SK-N-SH (cell line): ENCODE measurements at regions not wholly inside any gene's neighbourhood (a gene's known extent, or its start where the extent isn't known, plus 50 kb on each side); places are given as distances from the start of the nearest gene placed in this dataset.

Experiments used
- CTCF ChIA-PET: fragments of 300-600, 350-600 bp; formaldehyde crosslinking; extraction: SDS; loops from one replicate; lab custom pipeline; 2021; lab: Yijun Ruan, JAX
- POLR2A ChIA-PET: fragments of 350-600 bp; sonication (Branson Sonifier 250); formaldehyde crosslinking; extraction: SDS; loops from one replicate; lab custom pipeline; 2020; ENCODE audit warnings: antibody characterized with exemption, inconsistent platforms; lab: Yijun Ruan, JAX
- DNase-seq: peaks from one replicate; pipeline ENCODE4 v3.0.0; 2012
- H2AFZ ChIP-seq: fragments of 200-600 bp; sonication (generic); 2 replicates; pipeline ENCODE4 v1.8.1; 2016; ENCODE audit warnings: antibody characterized with exemption, mild to moderate bottlenecking, low read depth
- H3F3A ChIP-seq: fragments of 200-600 bp; sonication (generic); replicated peaks from 2 replicates; pipeline ENCODE3; 2016; ENCODE audit warnings: antibody characterized with exemption, mild to moderate bottlenecking; ENCODE audit not compliant: insufficient read depth
- H3K27ac ChIP-seq, 2 experiments: fragments of 200-500 bp in 1 of 2; fragments of 200-600 bp in 1 of 2; sonication (Bioruptor generic) in 1 of 2; sonication (generic), shearing (Covaris generic) in 1 of 2; 2 replicates each; pipeline versions ENCODE4 v1.5.1 to v1.6.1; 2014 to 2016; ENCODE audit warnings: low read depth in 2 of 2, inconsistent platforms in 1 of 2, low read length in 1 of 2, mild to moderate bottlenecking in 1 of 2, mixed read lengths in 1 of 2
- H3K27me3 ChIP-seq: fragments of 200-600 bp; sonication (generic), shearing (Covaris generic); 2 replicates; pipeline ENCODE4 v1.6.1; 2016; ENCODE audit warnings: mixed run types; ENCODE audit not compliant: insufficient read depth
- H3K36me3 ChIP-seq, 2 experiments: fragments of 200-500 bp in 1 of 2; fragments of 200-600 bp in 1 of 2; sonication (Bioruptor generic) in 1 of 2; sonication (generic) in 1 of 2; replicated peaks in 1 of 2; 2 replicates each; pipeline versions ENCODE3 to v1.5.1; 2014 to 2016; ENCODE audit warnings: low read length in 1 of 2, mild to moderate bottlenecking in 1 of 2; ENCODE audit not compliant: insufficient read depth in 2 of 2, control insufficient read depth in 1 of 2
- H3K4me1 ChIP-seq, 2 experiments: fragments of 200-500 bp in 1 of 2; fragments of 200-600 bp in 1 of 2; sonication (Bioruptor generic) in 1 of 2; sonication (generic), shearing (Covaris generic) in 1 of 2; 2 replicates each; pipeline versions ENCODE4 v1.5.1 to v1.6.1; 2014 to 2016; ENCODE audit warnings: low read depth in 1 of 2, low read length in 1 of 2, mixed run types in 1 of 2; ENCODE audit not compliant: insufficient read depth in 2 of 2, control insufficient read depth in 1 of 2
- H3K4me2 ChIP-seq: fragments of 200-600 bp; sonication (generic), shearing (Covaris generic); 2 replicates; pipeline ENCODE4 v1.6.1; 2017; ENCODE audit warnings: mixed run types
- H3K4me3 ChIP-seq, 2 experiments: fragments of 200-500 bp in 1 of 2; fragments of 200-600 bp in 1 of 2; sonication (Bioruptor generic) in 1 of 2; sonication (generic), shearing (Covaris generic) in 1 of 2; 2 replicates each; pipeline versions ENCODE4 v1.5.1 to v1.8.1; 2014 to 2016; ENCODE audit warnings: low read depth in 2 of 2, inconsistent platforms in 1 of 2, low read length in 1 of 2, mild to moderate bottlenecking in 1 of 2, mixed read lengths in 1 of 2, moderate library complexity in 1 of 2
- H3K79me2 ChIP-seq: fragments of 200-600 bp; sonication (generic); 2 replicates; pipeline ENCODE4 v1.8.1; 2017; ENCODE audit warnings: mild to moderate bottlenecking; ENCODE audit not compliant: insufficient read depth
- H3K9ac ChIP-seq: fragments of 200-600 bp; sonication (generic); 2 replicates; pipeline ENCODE4 v1.6.1; 2017; ENCODE audit warnings: mixed run types
- H3K9me2 ChIP-seq: fragments of 200-600 bp; sonication (generic); 2 replicates; pipeline ENCODE4 v1.6.1; 2017; ENCODE audit warnings: mixed run types
- H3K9me3 ChIP-seq: fragments of 200-600 bp; sonication (generic); 2 replicates; pipeline ENCODE4 v1.6.1; 2017; ENCODE audit warnings: mixed run types, mild to moderate bottlenecking, moderate library complexity
- H4K20me1 ChIP-seq: fragments of 200-600 bp; sonication (generic); 2 replicates; pipeline ENCODE4 v1.6.1; 2017; ENCODE audit warnings: mild to moderate bottlenecking, mixed run types; ENCODE audit not compliant: insufficient read depth
- CHD2 ChIP-seq: fragments of 150-350 bp; IDR thresholded peaks from 2 replicates; pipeline ENCODE4 v1.6.1; 2018; ENCODE audit warnings: low read length; ENCODE audit not compliant: partially characterized antibody
- EZH2phosphoT487 ChIP-seq: fragments of 200-600 bp; sonication (generic); IDR thresholded peaks from 2 replicates; pipeline ENCODE4 v1.6.1; 2017; ENCODE audit warnings: low read depth, mixed run types, mild to moderate bottlenecking, antibody characterized with exemption, moderate library complexity, borderline replicate concordance
- FOXJ3 ChIP-seq: sonication (generic); formaldehyde crosslinking; IDR thresholded peaks from 2 replicates; pipeline ENCODE4 v1.5.1; 2020; ENCODE audit warnings: mild to moderate bottlenecking, missing genetic modification reagents
- FOXM1 ChIP-seq: IDR thresholded peaks from 2 replicates; pipeline ENCODE4 v1.4.0; 2012; ENCODE audit warnings: low read depth, mild to moderate bottlenecking
- GATA2 ChIP-seq: sonication (generic); formaldehyde crosslinking; IDR thresholded peaks from 2 replicates; pipeline ENCODE4 v1.5.0; 2020; ENCODE audit warnings: mild to moderate bottlenecking, missing genetic modification reagents
- IRF3 ChIP-seq: fragments of 150-350 bp; IDR thresholded peaks from 2 replicates; pipeline ENCODE4 v1.6.1; 2016; ENCODE audit warnings: mild to moderate bottlenecking, low read depth, low read length
- JUND ChIP-seq: IDR thresholded peaks from 2 replicates; pipeline ENCODE4 v1.4.0; 2012
- MAX ChIP-seq: IDR thresholded peaks from 2 replicates; pipeline ENCODE4 v1.4.0; 2012; ENCODE audit warnings: low read depth
- MEF2A ChIP-seq: IDR thresholded peaks from 2 replicates; pipeline ENCODE4 v1.4.0; 2012; ENCODE audit warnings: low read depth, borderline replicate concordance
- MXI1 ChIP-seq: IDR thresholded peaks from 2 replicates; pipeline ENCODE4 v1.6.1; 2012; ENCODE audit warnings: mild to moderate bottlenecking, low read depth, low read length, improper control_type of control experiment
- NRF1 ChIP-seq: IDR thresholded peaks from 2 replicates; pipeline ENCODE4 v1.6.1; 2012; ENCODE audit warnings: low read depth, mild to moderate bottlenecking, low read length
- POLR2AphosphoS5 ChIP-seq: IDR thresholded peaks from 2 replicates; pipeline ENCODE4 v1.6.1; 2012; ENCODE audit warnings: low read depth, low read length
- RAD21 ChIP-seq: IDR thresholded peaks from 2 replicates; pipeline ENCODE4 v1.6.1; 2012; ENCODE audit warnings: mild to moderate bottlenecking, low read length
- RCOR1 ChIP-seq: fragments of 150-350 bp; IDR thresholded peaks from 2 replicates; pipeline ENCODE4 v1.6.1; 2017; ENCODE audit warnings: antibody characterized with exemption, low read length
- RFX5 ChIP-seq: IDR thresholded peaks from 2 replicates; pipeline ENCODE4 v1.6.1; 2012; ENCODE audit warnings: mild to moderate bottlenecking, improper control_type of control experiment, low read length
- RXRA ChIP-seq: IDR thresholded peaks from 2 replicates; pipeline ENCODE4 v1.4.0; 2012; ENCODE audit warnings: low read depth, mild to moderate bottlenecking, borderline replicate concordance
- TAF1 ChIP-seq: IDR thresholded peaks from 2 replicates; pipeline ENCODE4 v1.6.1; 2012; ENCODE audit warnings: low read depth, mild to moderate bottlenecking, low read length, moderate library complexity, borderline replicate concordance
- TCF12 ChIP-seq: IDR thresholded peaks from 2 replicates; pipeline ENCODE4 v1.4.0; 2012
- TEAD4 ChIP-seq: IDR thresholded peaks from 2 replicates; pipeline ENCODE4 v1.4.0; 2012; ENCODE audit warnings: mild to moderate bottlenecking, borderline replicate concordance; ENCODE audit not compliant: insufficient read depth
- USF1 ChIP-seq: IDR thresholded peaks from 2 replicates; pipeline ENCODE4 v1.4.0; 2012; ENCODE audit warnings: low read depth, borderline replicate concordance
- YY1 ChIP-seq: IDR thresholded peaks from 2 replicates; pipeline ENCODE4 v1.4.0; 2012; ENCODE audit warnings: low read depth, mild to moderate bottlenecking
- WGBS: methylation state at CpG from one replicate; pipeline ENCODE4 v1.1.6; 2017; ENCODE audit warnings: low lambda C conversion rate; 5-methylcytosine and 5-hydroxymethylcytosine counted together

GRCh38 chr21:34011660-34012059 lies 61.7 kb upstream of the MRPS6 start (continued):
- TF ChIP-seq MAX = no peak
- no peak for TF ChIP-seq TCF12
- no peak for TF ChIP-seq RCOR1
- no peak for TF ChIP-seq FOXJ3
- no peak for TF ChIP-seq POLR2AphosphoS5
- TF ChIP-seq RAD21 = no peak
- no peak for TF ChIP-seq IRF3
- TF ChIP-seq FOXM1 = no peak

- no peaks in the 10 kb centered on the region for H3K4me1 ChIP-seq
- WGBS = 27% methylated on average over 3 of the region's 3 CpGs
- H2AFZ ChIP-seq = no peak overlapping the region
- DNase-seq = no peak
- TF ChIP-seq EZH2phosphoT487 (no peak), RFX5 (no peak), YY1 (no peak)
- TF ChIP-seq, all 33 proteins: peak for 0
- H3K79me2 ChIP-seq = no peaks in the 10 kb centered on the region
- H3K27ac ChIP-seq = no peak overlapping the region
- H4K20me1 ChIP-seq = no peaks in the 10 kb centered on the region
- CTCF ChIA-PET = no interaction called here
- H3F3A ChIP-seq = no peaks in the 10 kb centered on the region
- no peaks in the 10 kb centered on the region for H3K9me2 ChIP-seq
- H3K36me3 ChIP-seq = no peaks in the 10 kb centered on the region
- POLR2A ChIA-PET = no interaction called here
- no peaks in the 10 kb centered on the region for H3K9me3 ChIP-seq
- no peak overlapping the region for H3K4me3 ChIP-seq
- no peak overlapping the region for H3K4me2 ChIP-seq
- no peaks in the 10 kb centered on the region for H3K27me3 ChIP-seq
- H3K9ac ChIP-seq = no peak overlapping the region
Measured at GRCh38 chr21:34009193-34009592, 64.2 kb upstream of the MRPS6 start.

- ChIA-PET POLR2A (no interaction called here), CTCF (interaction anchor here (1.2 kb wide), 1 partner anchor 17 kb away, joined by 4 read pairs; no protein-coding TSS in a partner anchor)
- no peaks in the 10 kb centered on the region for H3F3A ChIP-seq
- no peak overlapping the region for H3K27ac ChIP-seq
- H2AFZ ChIP-seq = no peak overlapping the region
- no peak overlapping the region for H3K4me3 ChIP-seq
- no peaks in the 10 kb centered on the region for H3K9me2 ChIP-seq
- H3K4me2 ChIP-seq = no peak overlapping the region
- H3K9me3 ChIP-seq = no peaks in the 10 kb centered on the region
- TF ChIP-seq MEF2A = no peak
- TF ChIP-seq TCF12 = no peak
- TF ChIP-seq USF1 = no peak
- TF ChIP-seq RAD21 = no peak
- no peak for TF ChIP-seq GATA2 (CRISPR knock-in tag)
- no peak for TF ChIP-seq MXI1
- TF ChIP-seq TEAD4 = no peak
- TF ChIP-seq POLR2AphosphoS5 = no peak
- TF ChIP-seq CHD2 = no peak
- no peak for TF ChIP-seq TAF1
- no peak for TF ChIP-seq RCOR1
- no peak for TF ChIP-seq MAX
- TF ChIP-seq NRF1 = no peak
- no peak for TF ChIP-seq JUND
- TF ChIP-seq RXRA = no peak
- H3K27me3 ChIP-seq = no peaks in the 10 kb centered on the region
- no peak overlapping the region for H3K9ac ChIP-seq
- WGBS = 29% methylated on average over 5 of the region's 5 CpGs
- no peaks in the 10 kb centered on the region for H4K20me1 ChIP-seq
- no peaks in the 10 kb centered on the region for H3K36me3 ChIP-seq
- H3K4me1 ChIP-seq = no peaks in the 10 kb centered on the region
- DNase-seq = no peak
- H3K79me2 ChIP-seq = no peaks in the 10 kb centered on the region
Measured at GRCh38 chr21:34008618-34009017, 64.8 kb upstream of the MRPS6 start.
